ENCODE measurements at regions not wholly inside any gene's neighbourhood (a gene's known extent, or its start where the extent isn't known, plus 50 kb on each side); places are given as distances from the start of the nearest gene placed in this dataset.

DNA sequence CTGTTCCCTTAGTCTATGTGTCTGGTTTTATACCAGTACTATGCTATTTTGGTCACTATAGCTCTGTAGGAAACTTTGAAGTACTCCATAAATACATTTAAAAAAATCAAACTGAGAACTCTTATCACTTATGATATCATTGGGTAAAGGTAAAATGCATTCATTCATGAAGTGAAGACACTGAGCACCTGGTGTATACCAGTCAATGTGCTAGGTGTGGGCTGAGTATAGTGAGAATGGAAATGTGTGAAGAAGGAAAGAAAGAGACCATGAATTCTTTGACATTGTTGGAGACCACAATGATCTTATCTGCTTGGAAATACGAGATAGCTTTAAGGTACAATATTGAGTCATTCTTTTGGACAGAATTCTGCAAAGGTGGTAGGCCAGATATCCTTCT, 633.5 kb upstream of the AMELY start:
- H3K27ac ChIP-seq (ENCODE audit: low read depth, low read length, poor library complexity, severe bottlenecking): no peak overlapping the region
- no peak overlapping the region for H3K9ac ChIP-seq (ENCODE audit: low read length)

DNA sequence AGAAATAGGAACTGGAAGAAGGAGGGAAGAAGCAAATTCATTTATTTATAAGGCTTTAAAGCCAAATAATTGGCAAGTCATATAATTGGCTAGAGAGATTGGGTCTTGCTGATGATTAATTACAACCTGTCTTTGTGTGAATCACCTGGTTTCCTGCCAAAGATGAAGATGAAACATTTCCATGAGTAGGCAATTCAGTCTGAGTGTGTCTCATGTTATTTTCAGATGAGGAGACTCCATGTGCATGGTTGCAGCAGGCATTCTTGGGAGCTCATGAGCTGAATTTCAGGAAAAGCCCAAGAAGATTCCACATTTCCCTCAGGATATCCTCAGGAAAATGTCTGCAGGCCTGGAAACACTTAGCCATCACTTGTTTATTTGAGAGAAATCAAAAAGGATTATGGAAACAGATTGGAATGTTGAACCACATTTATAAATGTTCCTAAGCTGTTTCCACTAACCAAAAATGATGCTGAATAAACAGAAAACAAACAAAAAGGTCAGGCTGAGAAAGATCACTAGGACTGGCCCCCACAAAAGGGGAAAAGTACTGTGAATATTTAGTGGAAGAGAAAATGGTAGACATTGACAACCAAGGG, 632.7 kb upstream of the AMELY start:
- no peak for TF ChIP-seq CTCF (IDR thresholded peaks at IDR 0.05; ENCODE audit: low read length)
- TF ChIP-seq EZH2 (IDR thresholded peaks at IDR 0.05; ENCODE audit: borderline replicate concordance, low read length): no peak
- H3F3A ChIP-seq (ENCODE audit: insufficient read depth, low read length): no peaks in the 10 kb centered on the region

More for the DNA sequence above, 633.5 kb upstream of the AMELY start:
- Histone ChIP-seq H2AFZ (ENCODE audit: low read length) (no peak overlapping the region), H3K9me2 (ENCODE audit: low read depth, low read length) (no peaks in the 10 kb centered on the region), H3K27me3 (ENCODE audit: insufficient read depth, low read length) (no peaks in the 10 kb centered on the region), H3K36me3 (ENCODE audit: insufficient read depth, low read length) (no peaks in the 10 kb centered on the region), H3K4me3 (ENCODE audit: low read depth, low read length, poor library complexity, severe bottlenecking) (no peak overlapping the region), H3K4me1 (ENCODE audit: insufficient read depth, low read length, severe bottlenecking) (peaks cover 9% of the 10 kb centered on the region), H4K20me1 (ENCODE audit: insufficient read depth, low read length) (no peaks in the 10 kb centered on the region), H3F3A (ENCODE audit: insufficient read depth, low read length) (no peaks in the 10 kb centered on the region), H3K4me2 (ENCODE audit: low read length) (no peak overlapping the region), H3K79me2 (ENCODE audit: insufficient read depth, low read length) (no peaks in the 10 kb centered on the region), H3K9me3 (ENCODE audit: low read length) (no peaks in the 10 kb centered on the region)
- TF ChIP-seq EZH2 (IDR thresholded peaks at IDR 0.05; ENCODE audit: borderline replicate concordance, low read length): no peak
- TF ChIP-seq CTCF (IDR thresholded peaks at IDR 0.05; ENCODE audit: low read length): no peak

GRCh38 chrY:7543506-7543905, 632.0 kb upstream of the AMELY start:
- H3K36me3 ChIP-seq (ENCODE audit: insufficient read depth, low read length): no peaks in the 10 kb centered on the region
- peaks cover 9% of the 10 kb centered on the region for H3K4me1 ChIP-seq (ENCODE audit: insufficient read depth, low read length, severe bottlenecking)
- H3K27me3 ChIP-seq (ENCODE audit: insufficient read depth, low read length): no peaks in the 10 kb centered on the region
- no peaks in the 10 kb centered on the region for H3K79me2 ChIP-seq (ENCODE audit: insufficient read depth, low read length)
- no peak overlapping the region for H3K4me2 ChIP-seq (ENCODE audit: low read length)
- no peaks in the 10 kb centered on the region for H3K9me2 ChIP-seq (ENCODE audit: low read depth, low read length)
- H4K20me1 ChIP-seq (ENCODE audit: insufficient read depth, low read length): no peaks in the 10 kb centered on the region
- H3F3A ChIP-seq (ENCODE audit: insufficient read depth, low read length): no peaks in the 10 kb centered on the region
- H2AFZ ChIP-seq (ENCODE audit: low read length): no peak overlapping the region
- no peak overlapping the region for H3K4me3 ChIP-seq (ENCODE audit: low read depth, low read length, poor library complexity, severe bottlenecking)
- TF ChIP-seq CTCF (IDR thresholded peaks at IDR 0.05; ENCODE audit: low read length): no peak
- TF ChIP-seq EZH2 (IDR thresholded peaks at IDR 0.05; ENCODE audit: borderline replicate concordance, low read length): no peak
- no peaks in the 10 kb centered on the region for H3K9me3 ChIP-seq (ENCODE audit: low read length)
- no peak overlapping the region for H3K27ac ChIP-seq (ENCODE audit: low read depth, low read length, poor library complexity, severe bottlenecking)
- H3K9ac ChIP-seq (ENCODE audit: low read length): no peak overlapping the region

More for the DNA sequence above, 632.7 kb upstream of the AMELY start:
- Histone ChIP-seq H3K79me2 (ENCODE audit: insufficient read depth, low read length) (no peaks in the 10 kb centered on the region), H3K27ac (ENCODE audit: low read depth, low read length, poor library complexity, severe bottlenecking) (no peak overlapping the region), H3K9me2 (ENCODE audit: low read depth, low read length) (no peaks in the 10 kb centered on the region), H3K9me3 (ENCODE audit: low read length) (no peaks in the 10 kb centered on the region), H3K36me3 (ENCODE audit: insufficient read depth, low read length) (no peaks in the 10 kb centered on the region), H3K4me1 (ENCODE audit: insufficient read depth, low read length, severe bottlenecking) (peaks cover 9% of the 10 kb centered on the region), H3K4me3 (ENCODE audit: low read depth, low read length, poor library complexity, severe bottlenecking) (no peak overlapping the region), H4K20me1 (ENCODE audit: insufficient read depth, low read length) (no peaks in the 10 kb centered on the region), H2AFZ (ENCODE audit: low read length) (no peak overlapping the region), H3K9ac (ENCODE audit: low read length) (no peak overlapping the region), H3K4me2 (ENCODE audit: low read length) (no peak overlapping the region), H3K27me3 (ENCODE audit: insufficient read depth, low read length) (no peaks in the 10 kb centered on the region)
